ENCODE measurements at regions not wholly inside any gene's neighbourhood (a gene's known extent, or its start where the extent isn't known, plus 50 kb on each side); places are given as distances from the start of the nearest gene placed in this dataset.

DNA sequence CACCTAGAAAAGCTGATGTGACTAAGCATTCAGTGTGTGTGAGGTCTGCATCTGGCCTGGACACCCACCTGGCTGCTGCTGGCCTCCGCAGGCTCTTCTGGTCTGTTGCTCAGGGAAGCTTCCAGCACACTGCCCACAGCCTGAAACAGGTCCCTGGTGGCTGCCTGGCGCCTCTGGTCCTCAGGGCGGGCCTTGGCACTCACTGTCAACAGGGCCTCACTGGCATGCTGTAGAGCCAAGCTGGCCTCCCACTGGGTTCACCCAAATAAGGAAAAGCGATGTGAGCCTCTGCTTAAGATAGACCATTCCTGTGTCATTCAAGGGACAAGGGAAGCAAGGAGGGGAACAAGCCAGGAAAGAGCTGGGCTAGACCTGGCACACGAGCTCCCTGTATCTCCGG is 70.6 kb upstream of the BCO1 start:
- Histone ChIP-seq H2BK5ac (ENCODE audit: insufficient read length, low read length) (no peak overlapping the region), H3K56ac (ENCODE audit: insufficient read length, low read depth, low read length) (no peak overlapping the region), H3K27me3 (ENCODE audit: insufficient read depth, low read length) (no peaks in the 10 kb centered on the region), H2BK120ac (ENCODE audit: low read depth, low read length, poor library complexity, severe bottlenecking) (no peak overlapping the region), H2BK20ac (ENCODE audit: low read depth, low read length, poor library complexity, severe bottlenecking) (no peak overlapping the region), H2BK12ac (ENCODE audit: insufficient read length, low read depth, low read length) (no peak overlapping the region), H3K4me2 (ENCODE audit: insufficient read depth, insufficient read length, low read length) (no peak overlapping the region), H2BK15ac (ENCODE audit: low read depth, low read length) (no peak overlapping the region), H3K79me1 (ENCODE audit: insufficient read depth, low read depth, low read length, poor library complexity, severe bottlenecking) (no peaks in the 10 kb centered on the region), H4K20me1 (ENCODE audit: control insufficient read depth, insufficient read depth, insufficient read length) (no peaks in the 10 kb centered on the region), H3K18ac (ENCODE audit: insufficient read length, low read depth, low read length) (no peak overlapping the region), H3K23me2 (ENCODE audit: insufficient read length, low read depth, low read length, poor library complexity, severe bottlenecking) (no peaks in the 10 kb centered on the region), H3K79me2 (ENCODE audit: insufficient read depth, low read length) (no peaks in the 10 kb centered on the region), H4K5ac (ENCODE audit: insufficient read length, low read depth, low read length) (no peak overlapping the region), H3K4me1 (ENCODE audit: insufficient read depth, low read length) (no peaks in the 10 kb centered on the region), H3K14ac (ENCODE audit: insufficient read depth, low read length) (no peak overlapping the region), H3K9me3 (ENCODE audit: control insufficient read depth, low read depth, low read length) (no peaks in the 10 kb centered on the region), H2AFZ (ENCODE audit: low read length) (no peak overlapping the region), H3T11ph (ENCODE audit: low read length) (no peak overlapping the region), H3K23ac (ENCODE audit: insufficient read length, low read depth, low read length) (no peak overlapping the region), H3K4ac (ENCODE audit: low read depth, low read length) (no peak overlapping the region), H2AK5ac (ENCODE audit: insufficient read length, low read length) (no peak overlapping the region), H4K91ac (ENCODE audit: insufficient read length, low read depth, low read length) (no peak overlapping the region), H3K9ac (ENCODE audit: extremely low read depth, insufficient read length, low read length) (no peak overlapping the region), H3K27ac (ENCODE audit: insufficient read length, low read depth, low read length) (no peak overlapping the region), H4K8ac (replicated peaks; ENCODE audit: insufficient read length, low read depth, low read length) (no peak overlapping the region)
- H3K9me3 Mint-ChIP-seq: no peaks in the 10 kb centered on the region
- H3K27me3 Mint-ChIP-seq (ENCODE audit: low read depth): peaks cover 2% of the 10 kb centered on the region
- H3K4me3 Mint-ChIP-seq: no peak overlapping the region
- TF ChIP-seq, protein P1, sequence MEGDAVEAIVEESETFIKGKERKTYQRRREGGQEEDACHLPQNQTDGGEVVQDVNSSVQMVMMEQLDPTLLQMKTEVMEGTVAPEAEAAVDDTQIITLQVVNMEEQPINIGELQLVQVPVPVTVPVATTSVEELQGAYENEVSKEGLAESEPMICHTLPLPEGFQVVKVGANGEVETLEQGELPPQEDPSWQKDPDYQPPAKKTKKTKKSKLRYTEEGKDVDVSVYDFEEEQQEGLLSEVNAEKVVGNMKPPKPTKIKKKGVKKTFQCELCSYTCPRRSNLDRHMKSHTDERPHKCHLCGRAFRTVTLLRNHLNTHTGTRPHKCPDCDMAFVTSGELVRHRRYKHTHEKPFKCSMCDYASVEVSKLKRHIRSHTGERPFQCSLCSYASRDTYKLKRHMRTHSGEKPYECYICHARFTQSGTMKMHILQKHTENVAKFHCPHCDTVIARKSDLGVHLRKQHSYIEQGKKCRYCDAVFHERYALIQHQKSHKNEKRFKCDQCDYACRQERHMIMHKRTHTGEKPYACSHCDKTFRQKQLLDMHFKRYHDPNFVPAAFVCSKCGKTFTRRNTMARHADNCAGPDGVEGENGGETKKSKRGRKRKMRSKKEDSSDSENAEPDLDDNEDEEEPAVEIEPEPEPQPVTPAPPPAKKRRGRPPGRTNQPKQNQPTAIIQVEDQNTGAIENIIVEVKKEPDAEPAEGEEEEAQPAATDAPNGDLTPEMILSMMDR (conservative IDR thresholded peaks at IDR 0.05): no peak
- no peak for DNase-seq
- no peaks in the 10 kb centered on the region for H3K36me3 Mint-ChIP-seq (ENCODE audit: insufficient read depth in 1 of 3, low read depth in 3 of 3)
- 0 out of 4 replicates have a peak, but pooled peaks cover 0 to 3% of the 10 kb centered on the region in 2 experiments for H3K4me1 Mint-ChIP-seq
- WGBS (ENCODE audit: extremely low coverage, insufficient read length, low lambda C conversion rate): no CpG with 5 or more reads among the region's 6 CpGs
- H3K27ac Mint-ChIP-seq: no peak overlapping the region

Measured in H9 (cell line).